Activated CD8-positive, alpha-beta memory T cell treated with anti-CD3 and anti-CD28 coated beads, Interleukin-2, amount 10 ng/mL, durations not matched to agents 7 days and 5 days (primary cell): ENCODE measurements at regions not wholly inside any gene's neighbourhood (a gene's known extent, or its start where the extent isn't known, plus 50 kb on each side); places are given as distances from the start of the nearest gene placed in this dataset.

Experiments
- ATAC-seq: fragments of 150-1000 bp; cut with Tn5 transposase; one replicate; pipeline ENCODE4 v1.10.0; 2021; ENCODE audit warnings: moderate library complexity
- CTCF ChIA-PET: fragments of 350-600 bp; sonication (Branson Sonifier 250); formaldehyde crosslinking; loops from one replicate; lab custom pipeline; 2021; ENCODE audit warnings: antibody characterized with exemption; lab: Charles Lee
- DNase-seq: peaks from one replicate; pipeline ENCODE4 v3.0.0-alpha.2; 2020
- H3K27ac Mint-ChIP-seq: one replicate; pipeline ENCODE4 v1.8.0; 2021; ENCODE audit warnings: mild to moderate bottlenecking, mixed read lengths
- H3K27me3 Mint-ChIP-seq: one replicate; pipeline ENCODE4 v1.8.0; 2021; ENCODE audit warnings: mixed read lengths
- H3K36me3 Mint-ChIP-seq: one replicate; pipeline ENCODE4 v1.8.0; 2021; ENCODE audit warnings: mild to moderate bottlenecking, mixed read lengths
- H3K4me1 Mint-ChIP-seq: one replicate; pipeline ENCODE4 v1.8.0; 2021; ENCODE audit warnings: mixed read lengths
- H3K4me3 Mint-ChIP-seq: one replicate; pipeline ENCODE4 v1.8.0; 2021; ENCODE audit warnings: mild to moderate bottlenecking, moderate library complexity, mixed read lengths
- H3K9me3 Mint-ChIP-seq: one replicate; pipeline ENCODE4 v1.8.0; 2022; ENCODE audit warnings: low read depth, mixed read lengths

- Mint-ChIP-seq H3K4me1 (no peaks in the 10 kb centered on the region), H3K27me3 (no peaks in the 10 kb centered on the region), H3K36me3 (no peaks in the 10 kb centered on the region), H3K4me3 (no peak overlapping the region), H3K9me3 (peaks cover 3% of the 10 kb centered on the region), H3K27ac (no peak overlapping the region)
- CTCF ChIA-PET, result no interaction called here
- no peak for DNase-seq
- no peak for ATAC-seq
Measured at GRCh38 chr10:55232553-55232952, 431.5 kb upstream of the PCDH15 start.

GRCh38 chr10:55227967-55228366, 426.9 kb upstream of the PCDH15 start:
- no peak for DNase-seq
- H3K27ac Mint-ChIP-seq, result no peak overlapping the region
- no peak for ATAC-seq
- H3K9me3 Mint-ChIP-seq, result peaks cover 6% of the 10 kb centered on the region
- no peaks in the 10 kb centered on the region for H3K4me1 Mint-ChIP-seq
- no peaks in the 10 kb centered on the region for H3K27me3 Mint-ChIP-seq
- H3K4me3 Mint-ChIP-seq, result no peak overlapping the region
- CTCF ChIA-PET, result no interaction called here
- no peaks in the 10 kb centered on the region for H3K36me3 Mint-ChIP-seq

- no peak for DNase-seq
- peaks cover 8% of the 10 kb centered on the region for H3K9me3 Mint-ChIP-seq
- H3K36me3 Mint-ChIP-seq, result no peaks in the 10 kb centered on the region
- CTCF ChIA-PET, result no interaction called here
- no peak overlapping the region for H3K4me3 Mint-ChIP-seq
- H3K4me1 Mint-ChIP-seq, result no peaks in the 10 kb centered on the region
- no peak overlapping the region for H3K27ac Mint-ChIP-seq
- H3K27me3 Mint-ChIP-seq, result no peaks in the 10 kb centered on the region
- ATAC-seq, result no peak
Measured at GRCh38 chr10:55224007-55224781, 423.2 kb upstream of the PCDH15 start.

- ATAC-seq (no peak), DNase-seq (no peak)
- no peaks in the 10 kb centered on the region for H3K36me3 Mint-ChIP-seq
- H3K27me3 Mint-ChIP-seq, result no peaks in the 10 kb centered on the region
- H3K4me3 Mint-ChIP-seq, result no peak overlapping the region
- H3K9me3 Mint-ChIP-seq, result peaks cover 8% of the 10 kb centered on the region
- no peak overlapping the region for H3K27ac Mint-ChIP-seq
- H3K4me1 Mint-ChIP-seq, result no peaks in the 10 kb centered on the region
- CTCF ChIA-PET, result no interaction called here
Measured at GRCh38 chr10:55223352-55223751, 422.3 kb upstream of the PCDH15 start.

GRCh38 chr10:55220975-55221374, 419.9 kb upstream of the PCDH15 start:
- ATAC-seq, result no peak
- no peak overlapping the region for H3K27ac Mint-ChIP-seq
- H3K36me3 Mint-ChIP-seq, result no peaks in the 10 kb centered on the region
- H3K9me3 Mint-ChIP-seq, result peaks cover 8% of the 10 kb centered on the region
- H3K27me3 Mint-ChIP-seq, result no peaks in the 10 kb centered on the region
- no peaks in the 10 kb centered on the region for H3K4me1 Mint-ChIP-seq
- DNase-seq, result no peak
- CTCF ChIA-PET, result no interaction called here
- H3K4me3 Mint-ChIP-seq, result no peak overlapping the region

GRCh38 chr10:55215699-55216098, 414.7 kb upstream of the PCDH15 start:
- CTCF ChIA-PET, result no interaction called here
- peaks cover 3% of the 10 kb centered on the region for H3K9me3 Mint-ChIP-seq
- H3K4me3 Mint-ChIP-seq, result no peak overlapping the region
- no peaks in the 10 kb centered on the region for H3K27me3 Mint-ChIP-seq
- ATAC-seq, result no peak
- DNase-seq, result no peak
- H3K36me3 Mint-ChIP-seq, result no peaks in the 10 kb centered on the region
- H3K4me1 Mint-ChIP-seq, result no peaks in the 10 kb centered on the region
- no peak overlapping the region for H3K27ac Mint-ChIP-seq

GRCh38 chr10:55214608-55215007, 413.6 kb upstream of the PCDH15 start:
- H3K4me1 Mint-ChIP-seq, result no peaks in the 10 kb centered on the region
- ATAC-seq (no peak), DNase-seq (no peak)
- no peaks in the 10 kb centered on the region for H3K27me3 Mint-ChIP-seq
- no peaks in the 10 kb centered on the region for H3K36me3 Mint-ChIP-seq
- peaks cover 6% of the 10 kb centered on the region for H3K9me3 Mint-ChIP-seq
- H3K4me3 Mint-ChIP-seq, result no peak overlapping the region
- H3K27ac Mint-ChIP-seq, result no peak overlapping the region
- CTCF ChIA-PET, result interaction anchor here (1.0 kb wide), 1 partner anchor 37 kb away, joined by 3 read pairs; no protein-coding TSS in a partner anchor

GRCh38 chr10:55212051-55212450, 411.0 kb upstream of the PCDH15 start:
- peaks cover 6% of the 10 kb centered on the region for H3K9me3 Mint-ChIP-seq
- no peak overlapping the region for H3K4me3 Mint-ChIP-seq
- no peaks in the 10 kb centered on the region for H3K4me1 Mint-ChIP-seq
- DNase-seq, result no peak
- H3K36me3 Mint-ChIP-seq, result no peaks in the 10 kb centered on the region
- H3K27ac Mint-ChIP-seq, result no peak overlapping the region
- CTCF ChIA-PET, result no interaction called here
- no peak for ATAC-seq
- H3K27me3 Mint-ChIP-seq, result no peaks in the 10 kb centered on the region

- no peak for DNase-seq
- Mint-ChIP-seq H3K4me1 (no peaks in the 10 kb centered on the region), H3K27ac (no peak overlapping the region), H3K4me3 (no peak overlapping the region), H3K36me3 (no peaks in the 10 kb centered on the region), H3K9me3 (peaks cover 7% of the 10 kb centered on the region), H3K27me3 (no peaks in the 10 kb centered on the region)
- no peak for ATAC-seq
- CTCF ChIA-PET, result no interaction called here
Measured at GRCh38 chr10:55203874-55204273, 402.8 kb upstream of the PCDH15 start.

GRCh38 chr10:55203319-55203718, 402.3 kb upstream of the PCDH15 start:
- ATAC-seq (no peak), DNase-seq (no peak)
- H3K4me1 Mint-ChIP-seq, result no peaks in the 10 kb centered on the region
- H3K36me3 Mint-ChIP-seq, result no peaks in the 10 kb centered on the region
- H3K9me3 Mint-ChIP-seq, result peaks cover 10% of the 10 kb centered on the region
- H3K27me3 Mint-ChIP-seq, result no peaks in the 10 kb centered on the region
- H3K4me3 Mint-ChIP-seq, result no peak overlapping the region
- no peak overlapping the region for H3K27ac Mint-ChIP-seq
- CTCF ChIA-PET, result no interaction called here

GRCh38 chr10:55200020-55200419, 399.0 kb upstream of the PCDH15 start:
- no peak for ATAC-seq
- Mint-ChIP-seq H3K9me3 (peaks cover 18% of the 10 kb centered on the region), H3K27ac (no peak overlapping the region), H3K36me3 (no peaks in the 10 kb centered on the region), H3K4me1 (no peaks in the 10 kb centered on the region), H3K4me3 (no peak overlapping the region), H3K27me3 (no peaks in the 10 kb centered on the region)
- CTCF ChIA-PET, result no interaction called here
- no peak for DNase-seq

- CTCF ChIA-PET, result no interaction called here
- Mint-ChIP-seq H3K4me1 (no peaks in the 10 kb centered on the region), H3K4me3 (no peak overlapping the region), H3K36me3 (no peaks in the 10 kb centered on the region), H3K27ac (no peak overlapping the region), H3K27me3 (no peaks in the 10 kb centered on the region), H3K9me3 (peaks cover 9% of the 10 kb centered on the region)
- no peak for DNase-seq
- ATAC-seq, result no peak
Measured at GRCh38 chr10:55191236-55191860, 390.3 kb upstream of the PCDH15 start.

GRCh38 chr10:55183993-55184392, 383.0 kb upstream of the PCDH15 start:
- Mint-ChIP-seq H3K27me3 (no peaks in the 10 kb centered on the region), H3K9me3 (peaks cover 4% of the 10 kb centered on the region), H3K27ac (no peak overlapping the region), H3K36me3 (no peaks in the 10 kb centered on the region), H3K4me3 (no peak overlapping the region), H3K4me1 (no peaks in the 10 kb centered on the region)
- DNase-seq (no peak), ATAC-seq (no peak)
- CTCF ChIA-PET, result no interaction called here

GRCh38 chr10:55180357-55180756, 379.3 kb upstream of the PCDH15 start:
- ATAC-seq, result no peak
- Mint-ChIP-seq H3K9me3 (peaks cover 6% of the 10 kb centered on the region), H3K4me3 (no peak overlapping the region), H3K36me3 (no peaks in the 10 kb centered on the region), H3K27me3 (no peaks in the 10 kb centered on the region), H3K27ac (no peak overlapping the region), H3K4me1 (no peaks in the 10 kb centered on the region)
- CTCF ChIA-PET, result no interaction called here
- DNase-seq, result no peak
